Activated T-cell treated with anti-CD3 and anti-CD28 coated beads, Interleukin-2, amount 50 U/mL, for 72 hours (primary cell): ENCODE measurements at regions not wholly inside any gene's neighbourhood (a gene's known extent, or its start where the extent isn't known, plus 50 kb on each side); places are given as distances from the start of the nearest gene placed in this dataset.

Experiments
- ATAC-seq, 2 donors: fragments of 150-1000 bp; cut with Tn5 transposase; replicated peaks in 1 of 2; 2 replicates each; pipeline ENCODE4 v1.10.0; 2021; ENCODE audit warnings: moderate library complexity in 2 of 2, mild to moderate bottlenecking in 1 of 2
- DNase-seq, 2 donors: peaks; one replicate each; pipeline ENCODE4 v3.0.0; 2021 to 2022; ENCODE audit warnings: mixed read lengths in 1 of 2
- H3K27ac Mint-ChIP-seq: one replicate; pipeline ENCODE4 v1.8.0; 2022; ENCODE audit warnings: mild to moderate bottlenecking, moderate library complexity, mixed read lengths
- H3K27me3 Mint-ChIP-seq: one replicate; pipeline ENCODE4 v1.8.0; 2022; ENCODE audit warnings: low read depth, mixed read lengths
- H3K36me3 Mint-ChIP-seq, 2 donors: one replicate each; pipeline ENCODE4 v1.8.0; 2022; ENCODE audit warnings: mixed read lengths in 2 of 2, mild to moderate bottlenecking in 1 of 2; ENCODE audit not compliant: insufficient read depth in 2 of 2
- H3K4me1 Mint-ChIP-seq: one replicate; pipeline ENCODE4 v1.8.0; 2022; ENCODE audit warnings: low read depth, mixed read lengths
- H3K4me3 Mint-ChIP-seq, 2 donors: one replicate each; pipeline ENCODE4 v1.8.0; 2022; ENCODE audit warnings: mild to moderate bottlenecking in 2 of 2, mixed read lengths in 2 of 2, moderate library complexity in 2 of 2
- H3K9me3 Mint-ChIP-seq, 2 donors: one replicate each; pipeline ENCODE4 v1.8.0; 2022; ENCODE audit warnings: mixed read lengths in 2 of 2

DNA sequence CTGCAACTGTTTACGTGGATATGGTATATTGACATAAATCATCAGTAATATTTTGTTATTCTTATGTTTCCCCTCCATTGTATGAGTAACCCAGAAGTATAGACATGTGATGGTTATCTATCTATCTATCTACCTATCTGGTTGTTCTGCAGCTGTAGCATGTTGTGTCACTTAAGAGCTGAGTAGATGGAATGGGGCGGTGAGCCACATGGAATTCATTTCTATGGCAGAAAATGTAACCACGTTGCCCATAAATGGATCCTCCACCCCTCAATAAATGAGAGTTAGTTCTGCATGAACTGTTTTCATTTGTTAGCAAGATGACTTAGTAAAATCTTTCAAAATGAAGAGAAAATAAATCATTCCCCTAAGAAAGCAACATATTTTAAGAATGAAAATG is 553.2 kb downstream of the MAT2B start:
- H3K9me3 Mint-ChIP-seq: peaks cover 2 to 9% of the 10 kb centered on the region in 2 donors
- H3K27me3 Mint-ChIP-seq: no peaks in the 10 kb centered on the region
- H3K36me3 Mint-ChIP-seq: no peaks in the 10 kb centered on the region
- H3K4me3 Mint-ChIP-seq: no peak overlapping the region
- DNase-seq (no peak), ATAC-seq (no peak)
- H3K27ac Mint-ChIP-seq: no peak overlapping the region
- H3K4me1 Mint-ChIP-seq: no peaks in the 10 kb centered on the region

DNA sequence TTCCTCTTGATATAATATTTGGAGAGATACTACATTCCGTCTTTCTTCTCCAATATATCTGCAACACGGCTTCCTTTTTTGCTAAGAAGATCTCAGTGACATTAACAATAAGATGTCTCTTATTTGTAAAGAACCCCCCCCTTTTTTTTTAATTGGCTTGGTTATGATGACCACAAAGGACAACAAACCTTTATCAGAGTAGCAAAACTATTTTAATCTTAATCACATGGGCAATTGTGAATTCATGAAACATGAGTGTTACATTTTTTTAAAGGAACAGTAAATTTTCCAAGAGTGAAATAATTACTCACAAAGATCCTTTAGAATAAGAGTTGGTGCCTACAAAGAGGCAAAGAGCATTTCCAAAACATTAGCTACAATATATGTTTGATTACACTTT is 554.1 kb downstream of the MAT2B start:
- peaks cover 2 to 13% of the 10 kb centered on the region in 2 donors for H3K9me3 Mint-ChIP-seq
- no peak overlapping the region for H3K27ac Mint-ChIP-seq
- H3K27me3 Mint-ChIP-seq: no peaks in the 10 kb centered on the region
- H3K36me3 Mint-ChIP-seq: no peaks in the 10 kb centered on the region
- no peaks in the 10 kb centered on the region for H3K4me1 Mint-ChIP-seq
- no peak overlapping the region for H3K4me3 Mint-ChIP-seq
- DNase-seq (no peak), ATAC-seq (no peak)

DNA sequence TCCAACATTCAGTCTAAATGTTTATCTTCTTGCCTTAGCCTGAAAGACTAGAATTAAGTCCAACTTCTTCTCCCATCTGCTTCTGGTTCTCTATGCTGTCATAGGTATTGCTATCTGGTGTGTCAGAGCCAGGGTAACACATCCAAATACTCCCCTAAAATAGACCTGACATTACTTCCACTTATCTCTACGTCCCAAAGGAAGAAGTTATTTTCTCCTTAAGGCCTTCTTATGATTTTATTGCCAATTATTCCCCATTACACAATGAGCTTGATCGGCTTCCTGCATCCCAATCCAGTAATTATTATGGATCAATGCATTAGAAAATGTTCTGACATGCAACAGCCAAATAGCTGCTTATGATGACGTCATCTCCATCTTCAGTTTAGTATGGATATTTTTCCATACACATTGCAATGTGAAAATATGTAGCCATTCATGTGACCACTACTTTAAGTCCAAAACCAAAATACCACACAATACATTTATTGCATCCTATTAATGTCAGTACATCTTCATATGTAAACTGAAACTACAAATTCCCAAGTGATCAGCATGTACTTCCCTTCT is 555.5 kb downstream of the MAT2B start:
- H3K27ac Mint-ChIP-seq: no peak overlapping the region
- no peaks in the 10 kb centered on the region for H3K4me1 Mint-ChIP-seq
- no peaks in the 10 kb centered on the region for H3K27me3 Mint-ChIP-seq
- DNase-seq (no peak), ATAC-seq (no peak)
- H3K4me3 Mint-ChIP-seq: no peak overlapping the region
- H3K9me3 Mint-ChIP-seq: peaks cover 2 to 10% of the 10 kb centered on the region in 2 donors
- no peaks in the 10 kb centered on the region for H3K36me3 Mint-ChIP-seq

DNA sequence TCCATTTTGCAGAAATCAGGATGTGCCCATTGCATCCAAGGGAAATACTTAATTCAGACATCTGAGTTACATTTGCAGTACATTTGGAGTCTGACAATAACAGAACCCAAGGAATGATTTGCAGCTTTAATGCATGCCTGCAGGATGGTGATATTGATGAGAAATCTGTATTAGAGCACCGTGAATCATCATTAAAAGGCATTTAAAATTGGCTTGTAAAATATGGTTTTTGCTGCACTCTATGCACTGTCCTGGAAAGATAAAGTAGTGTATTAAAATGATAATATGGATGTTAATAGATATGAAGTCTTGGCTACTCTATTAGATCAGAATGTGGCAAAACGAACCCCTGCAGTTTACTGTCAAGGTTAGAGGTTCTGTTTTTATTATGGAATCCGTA is 556.9 kb downstream of the MAT2B start:
- H3K4me3 Mint-ChIP-seq: no peak overlapping the region
- no peak for DNase-seq
- ATAC-seq: no peak
- H3K27me3 Mint-ChIP-seq: no peaks in the 10 kb centered on the region
- peaks cover 2 to 10% of the 10 kb centered on the region in 2 donors for H3K9me3 Mint-ChIP-seq
- H3K36me3 Mint-ChIP-seq: no peaks in the 10 kb centered on the region
- H3K27ac Mint-ChIP-seq: no peak overlapping the region
- no peaks in the 10 kb centered on the region for H3K4me1 Mint-ChIP-seq

DNA sequence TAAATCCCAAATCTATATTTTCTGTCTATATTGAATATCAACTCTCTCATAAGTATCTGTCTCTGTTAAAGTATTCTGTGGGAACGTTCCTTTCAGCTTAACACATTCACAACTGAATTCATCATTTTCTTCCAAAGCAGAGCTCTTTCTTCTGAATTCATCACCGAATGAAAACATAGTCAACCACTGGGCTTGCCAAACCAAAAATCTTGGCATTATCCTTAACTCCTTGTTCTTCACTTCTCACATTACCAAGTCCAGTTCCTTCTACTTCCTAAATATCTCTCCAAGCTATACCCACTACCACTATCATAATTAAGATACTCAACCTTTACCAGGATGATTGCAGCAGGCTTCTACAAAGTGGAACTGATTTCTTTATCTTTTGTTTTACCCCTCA is 559.8 kb downstream of the MAT2B start:
- no peaks in the 10 kb centered on the region for H3K27me3 Mint-ChIP-seq
- no peaks in the 10 kb centered on the region for H3K36me3 Mint-ChIP-seq
- DNase-seq (no peak), ATAC-seq (no peak)
- H3K27ac Mint-ChIP-seq: no peak overlapping the region
- H3K4me1 Mint-ChIP-seq: no peaks in the 10 kb centered on the region
- H3K4me3 Mint-ChIP-seq: no peak overlapping the region
- H3K9me3 Mint-ChIP-seq: peaks cover 3 to 10% of the 10 kb centered on the region in 2 donors

DNA sequence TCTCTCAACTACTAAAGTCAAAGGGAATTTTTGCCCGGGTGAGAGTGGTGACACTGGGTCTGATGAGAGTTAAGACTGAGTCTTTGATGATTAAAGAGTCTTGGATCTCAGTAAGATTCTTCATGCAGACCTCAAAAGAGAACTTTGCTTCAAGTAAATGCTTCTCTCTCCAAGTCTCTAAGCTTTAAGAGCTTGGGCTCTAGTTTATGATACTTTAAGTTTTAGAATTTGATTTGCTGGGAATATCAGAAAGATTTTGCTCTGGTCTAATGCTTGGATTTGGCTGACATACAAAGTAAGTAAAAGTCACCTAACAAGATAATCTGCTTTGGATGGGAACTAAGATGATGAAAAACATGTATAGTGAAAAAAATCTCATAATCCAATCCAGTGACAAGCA is 566.3 kb downstream of the MAT2B start:
- H3K9me3 Mint-ChIP-seq: peaks cover 0 to 2% of the 10 kb centered on the region in 2 donors
- no peaks in the 10 kb centered on the region for H3K36me3 Mint-ChIP-seq
- no peaks in the 10 kb centered on the region for H3K4me1 Mint-ChIP-seq
- H3K27me3 Mint-ChIP-seq: no peaks in the 10 kb centered on the region
- no peak overlapping the region for H3K27ac Mint-ChIP-seq
- ATAC-seq (no peak), DNase-seq (no peak)
- no peak overlapping the region for H3K4me3 Mint-ChIP-seq

DNA sequence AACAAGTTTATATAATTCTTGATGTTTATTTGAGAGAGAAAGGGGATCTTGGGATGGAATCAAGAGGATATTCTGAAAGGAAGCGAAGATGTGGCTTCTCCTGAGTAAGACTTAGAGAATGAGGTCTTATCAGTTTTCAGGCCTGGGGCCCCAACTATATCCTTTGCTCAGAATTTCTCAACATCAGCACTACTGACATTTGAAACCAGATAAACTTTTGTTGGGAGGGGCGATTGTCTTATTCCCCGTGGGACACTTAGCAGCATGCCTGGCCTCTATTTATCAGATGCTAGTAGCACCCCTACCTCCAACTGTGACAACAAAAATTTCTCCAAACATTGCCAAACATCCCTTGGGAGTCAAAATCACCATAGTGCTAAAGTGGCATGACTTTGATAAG is 567.7 kb downstream of the MAT2B start:
- H3K27ac Mint-ChIP-seq: no peak overlapping the region
- H3K27me3 Mint-ChIP-seq: no peaks in the 10 kb centered on the region
- H3K4me3 Mint-ChIP-seq: no peak overlapping the region
- DNase-seq: no peak
- no peaks in the 10 kb centered on the region for H3K36me3 Mint-ChIP-seq
- peaks cover 0 to 2% of the 10 kb centered on the region in 2 donors for H3K9me3 Mint-ChIP-seq
- ATAC-seq: no peak
- H3K4me1 Mint-ChIP-seq: no peaks in the 10 kb centered on the region

DNA sequence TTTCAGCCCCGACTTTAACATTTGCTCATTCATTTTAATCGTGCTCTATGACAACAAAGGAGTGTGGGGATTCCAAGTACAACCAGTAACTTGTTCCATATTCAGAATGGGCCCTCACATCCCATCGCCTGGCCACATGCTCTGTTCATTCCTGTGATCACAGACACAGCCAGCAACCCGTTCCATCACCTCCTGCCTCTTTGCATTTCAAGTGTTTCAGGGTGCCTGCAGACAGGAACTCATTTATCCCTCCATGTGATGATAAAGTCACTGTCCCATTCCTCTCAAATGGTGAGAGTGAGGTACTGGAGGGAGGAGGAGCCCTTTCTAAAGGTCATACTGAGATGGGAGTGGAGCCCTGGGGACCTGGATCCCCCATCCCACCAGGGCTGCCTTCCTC is 571.1 kb downstream of the MAT2B start:
- Mint-ChIP-seq H3K4me3 (no peak overlapping the region), H3K36me3 (no peaks in the 10 kb centered on the region), H3K27me3 (no peaks in the 10 kb centered on the region), H3K9me3 (no peaks in the 10 kb centered on the region), H3K4me1 (no peaks in the 10 kb centered on the region), H3K27ac (no peak overlapping the region)
- DNase-seq (no peak), ATAC-seq (no peak)

DNA sequence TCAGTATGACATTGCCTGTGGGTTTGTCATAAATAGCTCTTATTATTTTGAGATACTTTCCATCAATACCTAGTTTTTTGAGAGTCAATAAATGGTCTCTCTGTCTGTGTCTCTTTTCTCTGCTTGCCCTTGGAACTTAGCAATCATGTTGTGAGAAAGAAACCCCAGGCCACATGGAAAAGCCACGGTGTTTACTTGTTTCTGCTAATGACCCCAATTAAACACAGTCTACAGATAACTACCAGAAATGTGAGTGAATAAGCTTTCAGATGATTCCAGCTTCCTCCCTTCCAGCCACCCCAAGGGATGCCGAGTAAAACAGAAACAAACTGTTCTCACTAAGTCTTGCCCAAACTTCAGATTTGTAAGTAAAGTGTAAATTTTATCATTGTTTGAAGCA is 584.9 kb downstream of the MAT2B start:
- ATAC-seq (no peak), DNase-seq (no peak)
- H3K27ac Mint-ChIP-seq: no peak overlapping the region
- H3K9me3 Mint-ChIP-seq: peaks cover 2 to 12% of the 10 kb centered on the region in 2 donors
- H3K4me3 Mint-ChIP-seq: no peak overlapping the region
- H3K4me1 Mint-ChIP-seq: no peaks in the 10 kb centered on the region
- H3K27me3 Mint-ChIP-seq: no peaks in the 10 kb centered on the region
- H3K36me3 Mint-ChIP-seq: no peaks in the 10 kb centered on the region

DNA sequence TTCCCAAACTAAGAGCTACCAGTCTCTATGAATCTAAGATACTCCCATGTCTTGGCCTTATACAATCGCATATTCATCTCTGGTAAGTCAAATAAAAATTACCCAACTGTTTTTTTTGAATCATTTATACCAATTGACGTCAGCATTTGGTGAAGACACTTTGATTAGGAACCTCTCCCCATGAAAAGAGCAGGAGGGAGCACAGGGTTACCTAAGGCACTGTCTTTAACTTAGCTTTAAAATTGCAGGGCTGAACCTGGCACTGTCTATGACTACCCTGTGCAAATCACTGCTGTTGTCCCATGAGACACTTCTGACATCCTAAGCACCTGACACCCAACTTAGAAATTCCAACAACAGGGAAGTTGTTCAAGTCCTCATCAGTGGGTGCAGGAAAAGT is 586.4 kb downstream of the MAT2B start:
- DNase-seq: no peak
- peaks cover 2 to 12% of the 10 kb centered on the region in 2 donors for H3K9me3 Mint-ChIP-seq

DNA sequence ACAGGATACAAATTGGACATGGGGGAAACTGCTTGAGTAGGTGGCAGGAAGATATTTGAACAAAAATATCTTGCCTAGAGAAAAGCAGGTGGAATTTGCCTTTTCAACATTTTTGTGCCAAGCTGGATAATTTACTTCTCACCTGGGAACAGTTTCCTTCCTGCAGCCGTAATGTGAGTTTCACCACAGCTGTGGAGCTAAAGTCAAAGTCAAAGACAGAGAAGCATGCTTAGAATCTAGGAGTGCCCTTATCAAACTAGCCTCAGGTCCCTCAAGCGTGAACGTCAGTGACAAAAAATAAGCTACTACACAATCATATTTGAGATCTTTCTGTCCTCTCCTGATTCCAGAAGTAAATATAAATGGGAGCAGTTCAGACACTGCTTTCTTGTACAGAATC is 588.9 kb downstream of the MAT2B start:
- H3K36me3 Mint-ChIP-seq: no peaks in the 10 kb centered on the region
- H3K4me3 Mint-ChIP-seq: no peak overlapping the region
- H3K27ac Mint-ChIP-seq: no peak overlapping the region
- ATAC-seq: no peak
- no peak for DNase-seq
- no peaks in the 10 kb centered on the region for H3K27me3 Mint-ChIP-seq
- peaks cover 2 to 7% of the 10 kb centered on the region in 2 donors for H3K9me3 Mint-ChIP-seq
- H3K4me1 Mint-ChIP-seq: no peaks in the 10 kb centered on the region

More for the DNA sequence above, 586.4 kb downstream of the MAT2B start:
- H3K27me3 Mint-ChIP-seq: no peaks in the 10 kb centered on the region
- no peaks in the 10 kb centered on the region for H3K36me3 Mint-ChIP-seq
- H3K4me3 Mint-ChIP-seq: no peak overlapping the region
- no peaks in the 10 kb centered on the region for H3K4me1 Mint-ChIP-seq
- no peak for ATAC-seq
- no peak overlapping the region for H3K27ac Mint-ChIP-seq

DNA sequence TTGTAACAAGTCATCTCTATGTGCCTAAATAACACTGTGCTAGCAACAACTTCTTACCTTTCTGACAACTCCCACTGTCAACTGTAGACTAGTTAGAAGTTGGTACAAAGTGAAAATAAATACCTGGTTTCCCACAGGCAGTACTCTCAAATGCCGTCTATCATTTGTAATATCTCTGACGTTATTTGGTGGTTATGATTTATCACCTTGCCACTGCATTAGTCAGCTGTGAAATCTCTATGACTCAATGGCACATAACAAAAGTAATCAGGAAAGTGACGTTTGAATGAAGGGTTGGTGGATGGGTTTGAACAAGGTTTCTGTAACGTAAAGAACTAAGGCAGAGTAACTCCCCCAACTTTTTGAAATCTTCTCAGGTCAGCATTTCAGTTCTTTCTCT is 592.3 kb downstream of the MAT2B start:
- H3K36me3 Mint-ChIP-seq: no peaks in the 10 kb centered on the region
- no peak overlapping the region for H3K27ac Mint-ChIP-seq
- H3K9me3 Mint-ChIP-seq: no peaks in the 10 kb centered on the region
- no peaks in the 10 kb centered on the region for H3K4me1 Mint-ChIP-seq
- H3K4me3 Mint-ChIP-seq: no peak overlapping the region
- DNase-seq (no peak), ATAC-seq (no peak)
- H3K27me3 Mint-ChIP-seq: no peaks in the 10 kb centered on the region

DNA sequence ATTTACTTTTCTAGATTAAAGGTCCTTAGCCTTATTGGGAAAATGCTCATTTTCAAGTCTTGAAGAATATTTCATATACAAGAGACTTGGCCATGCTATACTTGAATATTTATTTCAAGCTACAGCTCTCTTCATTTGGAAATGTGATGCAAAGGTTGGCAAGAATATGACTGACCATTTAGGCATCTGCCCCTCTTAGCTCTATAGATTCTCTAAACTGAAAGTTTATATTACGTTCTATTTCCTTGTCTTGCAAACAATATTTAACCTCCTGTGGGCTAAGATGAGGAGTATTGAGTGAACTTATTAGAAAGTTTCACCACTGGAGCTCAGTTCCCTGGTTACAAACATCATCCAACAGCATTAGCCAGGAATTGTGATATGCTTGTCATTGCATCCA is 593.1 kb downstream of the MAT2B start:
- Mint-ChIP-seq H3K27me3 (no peaks in the 10 kb centered on the region), H3K4me3 (no peak overlapping the region), H3K36me3 (no peaks in the 10 kb centered on the region), H3K27ac (no peak overlapping the region), H3K4me1 (no peaks in the 10 kb centered on the region), H3K9me3 (peaks cover 0 to 6% of the 10 kb centered on the region in 2 donors)
- no peak for DNase-seq
- no peak for ATAC-seq

DNA sequence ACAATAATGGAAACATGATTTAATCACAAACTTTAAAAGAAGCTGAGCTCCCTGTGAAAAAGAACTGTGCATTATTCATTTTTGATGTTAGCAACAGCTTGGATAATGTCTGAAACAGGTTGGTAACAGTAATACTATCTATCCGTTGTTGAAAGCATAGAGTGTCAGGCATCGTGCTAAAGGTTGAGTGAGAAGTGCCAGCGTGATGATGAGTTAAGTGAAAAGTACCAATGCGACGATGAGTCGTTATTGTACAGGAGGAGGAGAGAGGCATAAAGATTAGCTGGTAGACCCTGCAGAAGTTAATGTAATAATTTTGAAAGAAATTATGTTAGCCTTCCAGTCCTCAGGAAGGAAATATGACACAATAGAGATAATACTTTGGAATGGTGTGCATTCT is 593.6 kb downstream of the MAT2B start:
- Mint-ChIP-seq H3K27me3 (no peaks in the 10 kb centered on the region), H3K4me3 (no peak overlapping the region), H3K9me3 (peaks cover 0 to 7% of the 10 kb centered on the region in 2 donors), H3K27ac (no peak overlapping the region), H3K36me3 (no peaks in the 10 kb centered on the region), H3K4me1 (no peaks in the 10 kb centered on the region)
- ATAC-seq: no peak
- no peak for DNase-seq
